ENCODE measurements at regions not wholly inside any gene's neighbourhood (a gene's known extent, or its start where the extent isn't known, plus 50 kb on each side); places are given as distances from the start of the nearest gene placed in this dataset.

DNA sequence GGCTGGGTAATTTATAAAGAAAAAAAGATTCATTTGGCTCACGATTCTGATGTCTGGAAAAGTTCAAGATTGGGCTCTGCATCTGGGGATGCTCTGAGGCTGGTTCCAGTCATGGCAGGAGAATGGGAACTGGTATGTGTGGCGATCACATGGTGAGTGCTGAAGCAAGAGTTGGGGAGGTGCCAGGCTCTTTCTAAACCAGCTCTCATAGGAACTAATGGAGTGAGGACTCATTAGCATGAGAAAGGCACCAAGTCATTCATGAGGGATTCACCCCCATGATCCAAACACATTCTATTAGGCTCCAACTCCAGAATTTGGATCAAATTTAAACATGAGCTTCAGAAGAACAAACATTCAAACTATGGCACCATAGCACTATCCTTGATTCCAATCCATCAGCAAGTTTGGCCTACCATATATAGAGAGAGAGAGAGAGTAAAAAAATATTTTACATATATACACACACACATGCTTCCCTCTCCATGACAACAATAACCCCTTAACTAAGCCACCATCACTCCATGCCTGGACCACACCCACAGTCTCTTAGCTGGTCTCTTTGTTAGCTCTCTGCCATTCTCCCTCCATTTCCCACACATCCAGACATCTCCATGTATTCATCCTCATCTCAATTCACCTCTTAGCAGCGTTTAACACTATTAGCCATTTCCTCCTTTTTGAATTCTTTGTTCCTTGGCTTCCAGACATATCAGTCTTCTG is 57.9 kb downstream of the NPY start:
- DNase-seq (ENCODE audit: low spot score): no peak
- Mint-ChIP-seq H3K4me3 (no peak overlapping the region), H3K27ac (no peak overlapping the region), H3K36me3 (no peaks in the 10 kb centered on the region), H3K9me3 (no peaks in the 10 kb centered on the region), H3K4me1 (ENCODE audit: low read depth in 2 of 2) (no peaks in the 10 kb centered on the region), H3K27me3 (peaks cover 7 to 19% of the 10 kb centered on the region in 2 donors)
- no peak for ATAC-seq

- peaks cover 1 to 5% of the 10 kb centered on the region in 2 donors for H3K27me3 Mint-ChIP-seq
- no peak overlapping the region for H3K4me3 Mint-ChIP-seq
- H3K4me1 Mint-ChIP-seq (ENCODE audit: low read depth in 2 of 2): no peaks in the 10 kb centered on the region
- DNase-seq (ENCODE audit: low spot score) (no peak), ATAC-seq (no peak)
- no peaks in the 10 kb centered on the region for H3K36me3 Mint-ChIP-seq
- H3K27ac Mint-ChIP-seq: no peak overlapping the region
- no peaks in the 10 kb centered on the region for H3K9me3 Mint-ChIP-seq
These were observed 59.6 kb downstream of the NPY start for GRCh38 chr7:24343614-24344013.

- H3K4me1 Mint-ChIP-seq (ENCODE audit: low read depth in 2 of 2): no peaks in the 10 kb centered on the region
- H3K4me3 Mint-ChIP-seq: no peak overlapping the region
- H3K27ac Mint-ChIP-seq: no peak overlapping the region
- H3K36me3 Mint-ChIP-seq: no peaks in the 10 kb centered on the region
- peaks cover 11 to 15% of the 10 kb centered on the region in 2 donors for H3K27me3 Mint-ChIP-seq
- DNase-seq (ENCODE audit: low spot score) (no peak), ATAC-seq (no peak)
- no peaks in the 10 kb centered on the region for H3K9me3 Mint-ChIP-seq
These were observed 62.1 kb downstream of the NPY start for GRCh38 chr7:24346129-24346528.

DNA sequence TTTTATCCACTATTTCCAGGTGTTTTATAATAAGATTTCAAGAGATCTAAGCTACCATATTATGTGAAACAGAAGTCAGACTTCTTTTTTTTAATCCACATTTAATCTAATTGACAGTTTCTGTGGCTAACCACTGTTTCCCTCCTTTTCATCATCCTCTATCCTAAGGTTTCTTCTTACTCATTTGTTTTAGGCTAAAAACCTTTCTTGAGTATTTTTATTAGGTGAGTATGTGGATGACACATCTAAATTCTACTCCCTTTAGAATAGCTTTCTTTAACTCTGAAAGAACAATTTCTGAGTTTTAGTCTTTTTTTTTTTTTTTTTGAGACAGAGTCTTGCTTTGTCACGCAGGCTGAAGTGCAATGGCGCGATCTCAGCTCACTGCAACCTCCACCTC is 62.7 kb downstream of the NPY start:
- H3K4me1 Mint-ChIP-seq (ENCODE audit: low read depth in 2 of 2): no peaks in the 10 kb centered on the region
- H3K4me3 Mint-ChIP-seq: no peak overlapping the region
- H3K36me3 Mint-ChIP-seq: no peaks in the 10 kb centered on the region
- no peak overlapping the region for H3K27ac Mint-ChIP-seq
- DNase-seq (ENCODE audit: low spot score) (no peak), ATAC-seq (no peak)
- H3K9me3 Mint-ChIP-seq: no peaks in the 10 kb centered on the region
- peaks cover 11 to 17% of the 10 kb centered on the region in 2 donors for H3K27me3 Mint-ChIP-seq

GRCh38 chr7:24349339-24349738 is 65.3 kb downstream of the NPY start:
- peaks cover 24 to 26% of the 10 kb centered on the region in 2 donors for H3K27me3 Mint-ChIP-seq
- DNase-seq (ENCODE audit: low spot score) (no peak), ATAC-seq (peak in 1 of 2 donors; percentile 28)
- H3K4me3 Mint-ChIP-seq: no peak overlapping the region
- H3K4me1 Mint-ChIP-seq (ENCODE audit: low read depth in 2 of 2): no peaks in the 10 kb centered on the region
- no peaks in the 10 kb centered on the region for H3K36me3 Mint-ChIP-seq
- H3K9me3 Mint-ChIP-seq: no peaks in the 10 kb centered on the region
- H3K27ac Mint-ChIP-seq: no peak overlapping the region

DNA sequence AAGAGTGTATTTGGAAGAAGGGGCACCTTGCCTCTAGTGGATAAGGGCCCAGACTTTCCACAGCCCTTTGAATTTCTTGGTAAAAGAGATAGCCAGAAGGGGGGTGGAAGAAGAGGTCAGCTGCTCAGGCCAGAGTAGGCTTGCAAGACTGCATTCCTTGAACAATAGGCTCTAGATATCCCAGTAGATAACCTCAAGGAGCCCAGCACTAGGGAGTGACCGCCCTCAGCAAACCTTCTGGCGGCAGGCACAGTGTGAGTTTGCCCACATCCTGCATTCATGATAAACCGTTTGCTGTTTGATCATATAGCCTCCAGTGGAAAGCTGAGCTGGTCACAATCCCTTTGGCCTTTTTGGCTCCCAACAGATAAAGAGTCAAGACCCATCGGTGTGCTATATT is 70.5 kb downstream of the NPY start:
- H3K36me3 Mint-ChIP-seq: no peaks in the 10 kb centered on the region
- peaks cover 0 to 11% of the 10 kb centered on the region in 2 donors for H3K4me1 Mint-ChIP-seq (ENCODE audit: low read depth in 2 of 2)
- H3K9me3 Mint-ChIP-seq: peaks cover 7% of the 10 kb centered on the region
- no peak overlapping the region for H3K27ac Mint-ChIP-seq
- ATAC-seq (no peak), DNase-seq (ENCODE audit: low spot score) (no peak)
- H3K4me3 Mint-ChIP-seq: no peak overlapping the region
- peaks cover 25 to 30% of the 10 kb centered on the region in 2 donors for H3K27me3 Mint-ChIP-seq

- Mint-ChIP-seq H3K27ac (peak overlapping the region in 1 of 2 donors; percentile 40), H3K36me3 (no peaks in the 10 kb centered on the region), H3K27me3 (peaks cover 25 to 38% of the 10 kb centered on the region in 2 donors), H3K4me1 (ENCODE audit: low read depth in 2 of 2) (peaks cover 0 to 11% of the 10 kb centered on the region in 2 donors), H3K4me3 (no peak overlapping the region), H3K9me3 (peaks cover 7% of the 10 kb centered on the region)
- ATAC-seq (peak in 1 of 2 donors; percentile 58), DNase-seq (ENCODE audit: low spot score) (no peak)
These were observed 72.9 kb downstream of the NPY start for GRCh38 chr7:24356718-24357386.

GRCh38 chr7:24361001-24361400 is 77.0 kb downstream of the NPY start:
- ATAC-seq (no peak), DNase-seq (ENCODE audit: low spot score) (no peak)
- Mint-ChIP-seq H3K9me3 (no peaks in the 10 kb centered on the region), H3K4me1 (ENCODE audit: low read depth in 2 of 2) (peaks cover 0 to 11% of the 10 kb centered on the region in 2 donors), H3K4me3 (no peak overlapping the region), H3K36me3 (no peaks in the 10 kb centered on the region), H3K27me3 (peaks cover 17 to 44% of the 10 kb centered on the region in 2 donors), H3K27ac (no peak overlapping the region)

DNA sequence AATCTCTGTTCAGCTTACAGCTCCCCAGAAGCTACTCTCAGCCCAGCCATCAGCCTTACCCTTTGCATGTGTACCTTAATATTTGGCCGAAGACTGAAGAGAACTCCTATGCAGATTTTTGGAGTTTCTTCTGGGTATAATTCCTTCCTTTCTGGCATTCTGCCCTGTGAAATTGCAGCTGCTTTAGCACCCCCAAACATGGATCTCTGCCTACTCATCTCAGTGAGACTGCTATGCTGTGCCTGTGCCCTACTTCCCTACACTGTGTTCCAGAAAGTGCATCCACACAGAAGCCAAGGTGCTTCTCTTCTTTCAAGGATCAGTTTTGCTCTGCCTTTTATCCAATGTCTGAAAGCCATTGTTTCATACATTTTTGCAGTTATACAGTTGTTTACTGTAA is 81.6 kb downstream of the NPY start:
- Mint-ChIP-seq H3K36me3 (no peaks in the 10 kb centered on the region), H3K4me1 (ENCODE audit: low read depth in 2 of 2) (no peaks in the 10 kb centered on the region), H3K4me3 (no peak overlapping the region), H3K27me3 (peaks cover 19 to 64% of the 10 kb centered on the region in 2 donors), H3K27ac (no peak overlapping the region), H3K9me3 (no peaks in the 10 kb centered on the region)
- ATAC-seq: no peak
- DNase-seq (ENCODE audit: low spot score): no peak

DNA sequence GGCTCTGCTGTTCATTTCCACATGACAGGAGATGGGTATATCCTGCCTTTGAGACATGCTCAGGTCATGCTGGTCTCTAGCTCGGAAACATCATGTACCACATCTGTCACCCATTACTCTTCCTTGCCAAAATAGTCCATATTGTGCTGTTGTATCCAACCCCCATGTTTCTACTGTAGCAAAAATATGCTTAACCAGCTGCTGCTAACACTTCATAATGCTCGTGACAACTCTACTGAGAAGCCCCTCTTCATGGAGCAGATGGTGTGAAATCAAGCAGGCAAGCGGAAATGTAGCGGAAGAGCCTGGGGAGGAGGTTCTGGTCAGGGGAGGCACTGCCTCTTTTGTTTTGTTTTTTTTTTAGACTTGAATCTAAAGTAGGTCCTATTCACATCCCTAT is 82.9 kb downstream of the NPY start:
- Mint-ChIP-seq H3K27ac (no peak overlapping the region), H3K27me3 (peaks cover 15 to 58% of the 10 kb centered on the region in 2 donors), H3K4me3 (no peak overlapping the region), H3K9me3 (no peaks in the 10 kb centered on the region), H3K4me1 (ENCODE audit: low read depth in 2 of 2) (no peaks in the 10 kb centered on the region), H3K36me3 (no peaks in the 10 kb centered on the region)
- ATAC-seq: no peak
- no peak for DNase-seq (ENCODE audit: low spot score)

DNA sequence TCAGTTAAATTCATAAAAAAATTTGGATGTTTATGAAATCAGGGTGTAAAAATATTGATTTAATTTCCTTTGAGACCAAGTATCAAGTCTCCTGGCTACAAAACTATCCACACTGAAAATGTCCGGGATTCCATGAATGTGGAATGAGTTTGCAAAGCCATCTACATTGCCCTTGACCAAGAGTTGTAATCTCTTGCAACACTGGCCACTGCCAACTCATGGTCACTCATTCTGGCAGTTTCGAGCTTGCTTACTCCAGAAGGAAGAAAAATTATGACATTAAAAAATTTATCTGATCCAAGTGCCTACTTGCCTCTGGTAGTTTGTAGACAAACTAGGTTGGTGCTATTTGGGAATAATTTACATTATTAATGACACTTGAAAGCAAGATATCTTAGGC is 84.2 kb downstream of the NPY start:
- DNase-seq (ENCODE audit: low spot score) (no peak), ATAC-seq (no peak)
- no peak overlapping the region for H3K27ac Mint-ChIP-seq
- H3K9me3 Mint-ChIP-seq: no peaks in the 10 kb centered on the region
- no peaks in the 10 kb centered on the region for H3K4me1 Mint-ChIP-seq (ENCODE audit: low read depth in 2 of 2)
- peaks cover 15 to 50% of the 10 kb centered on the region in 2 donors for H3K27me3 Mint-ChIP-seq
- H3K36me3 Mint-ChIP-seq: no peaks in the 10 kb centered on the region
- no peak overlapping the region for H3K4me3 Mint-ChIP-seq

- H3K36me3 Mint-ChIP-seq: no peaks in the 10 kb centered on the region
- no peak overlapping the region for H3K4me3 Mint-ChIP-seq
- no peak overlapping the region for H3K27ac Mint-ChIP-seq
- H3K9me3 Mint-ChIP-seq: no peaks in the 10 kb centered on the region
- ATAC-seq (no peak), DNase-seq (ENCODE audit: low spot score) (no peak)
- H3K4me1 Mint-ChIP-seq (ENCODE audit: low read depth in 2 of 2): no peaks in the 10 kb centered on the region
- peaks cover 14 to 37% of the 10 kb centered on the region in 2 donors for H3K27me3 Mint-ChIP-seq
These were observed 86.6 kb downstream of the NPY start for GRCh38 chr7:24370541-24370940.

DNA sequence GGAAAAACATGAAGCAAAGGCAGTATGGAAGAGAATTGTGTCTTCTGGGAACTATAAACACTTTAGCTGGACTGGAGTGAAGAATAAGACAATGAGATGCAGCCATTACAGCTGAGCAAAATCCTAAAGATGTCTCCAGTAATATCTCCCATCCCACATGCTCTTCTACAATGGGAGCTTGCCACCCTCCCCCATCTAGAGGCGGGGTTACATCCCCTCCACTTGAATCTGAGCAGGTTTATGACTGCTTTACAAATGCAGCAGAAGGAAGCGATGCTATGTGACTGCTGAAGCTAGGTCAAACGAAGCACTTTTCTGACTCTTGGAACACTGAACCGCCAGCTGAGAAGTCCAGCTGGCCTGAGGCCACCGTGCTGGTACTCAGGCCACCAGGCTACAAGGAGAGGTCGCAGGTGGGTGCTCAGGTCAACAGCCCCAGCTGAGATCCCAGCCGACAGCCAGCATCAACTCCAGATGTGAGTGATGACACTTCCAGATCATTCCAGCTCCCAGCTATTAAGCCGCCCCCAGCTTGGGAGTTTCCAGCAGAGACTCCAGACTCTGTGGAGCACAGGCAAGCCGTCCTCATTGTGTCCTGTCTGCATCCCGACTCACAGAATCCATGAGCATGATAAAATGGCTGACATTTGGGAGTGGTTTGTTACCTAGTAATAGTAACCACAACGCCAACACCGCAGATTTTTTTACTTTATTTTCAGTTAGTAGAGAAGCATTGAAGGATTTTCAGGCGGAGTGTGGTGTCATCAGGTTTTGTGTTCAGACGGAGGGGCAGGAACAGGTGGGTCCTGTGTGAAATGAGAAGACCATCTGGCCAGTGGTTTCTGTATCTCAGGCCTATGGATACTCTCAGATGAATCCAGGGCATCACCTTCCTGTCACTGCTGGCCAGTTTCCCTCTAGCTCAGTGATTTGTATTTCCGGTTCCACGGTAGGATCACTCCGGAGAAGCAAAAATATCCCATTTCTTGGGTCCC is 89.3 kb downstream of the NPY start:
- no peaks in the 10 kb centered on the region for H3K36me3 Mint-ChIP-seq
- no peaks in the 10 kb centered on the region for H3K9me3 Mint-ChIP-seq
- no peaks in the 10 kb centered on the region for H3K4me1 Mint-ChIP-seq (ENCODE audit: low read depth in 2 of 2)
- no peak overlapping the region for H3K27ac Mint-ChIP-seq
- H3K4me3 Mint-ChIP-seq: no peak overlapping the region
- no peak for DNase-seq (ENCODE audit: low spot score)
- ATAC-seq: no peak
- H3K27me3 Mint-ChIP-seq: peaks cover 5 to 13% of the 10 kb centered on the region in 2 donors
